GM18502 (cell line): ENCODE measurements at regions not wholly inside any gene's neighbourhood (a gene's known extent, or its start where the extent isn't known, plus 50 kb on each side); places are given as distances from the start of the nearest gene placed in this dataset.

Source experiments
- ATAC-seq: cut with Tn5 transposase; IDR thresholded peaks from one replicate; pipeline ENCODE4 v1.9.1; 2021; ENCODE audit warnings: mild to moderate bottlenecking; ENCODE audit not compliant: unreplicated experiment, poor library complexity

GRCh38 chr12:105733579-105733978, 403.1 kb downstream of the C12orf75 start:
- ATAC-seq, result no peak

- ATAC-seq, result no peak
Observed at GRCh38 chr12:105736498-105736897, 402.3 kb downstream of the NUAK1 start.

GRCh38 chr12:105738051-105738450, 400.7 kb downstream of the NUAK1 start:
- ATAC-seq, result no peak

GRCh38 chr12:105740369-105740768, 398.4 kb downstream of the NUAK1 start:
- ATAC-seq, result no peak

GRCh38 chr12:105740970-105741725, 397.6 kb downstream of the NUAK1 start:
- ATAC-seq, result no peak

GRCh38 chr12:105741786-105742566, 396.8 kb downstream of the NUAK1 start:
- ATAC-seq, result no peak

GRCh38 chr12:105742567-105742874, 396.2 kb downstream of the NUAK1 start:
- no peak for ATAC-seq

- ATAC-seq, result no peak
Observed at GRCh38 chr12:105744371-105745058, 394.2 kb downstream of the NUAK1 start.

GRCh38 chr12:105745811-105746210, 392.9 kb downstream of the NUAK1 start:
- ATAC-seq, result no peak

- no peak for ATAC-seq
Observed at GRCh38 chr12:105748806-105749600, 389.8 kb downstream of the NUAK1 start.

- no peak for ATAC-seq
Observed at GRCh38 chr12:105750096-105750495, 388.7 kb downstream of the NUAK1 start.

- no peak for ATAC-seq
Observed at GRCh38 chr12:105754313-105754712, 384.4 kb downstream of the NUAK1 start.

- no peak for ATAC-seq
Observed at GRCh38 chr12:105756961-105757360, 381.8 kb downstream of the NUAK1 start.

- ATAC-seq, result no peak
Observed at GRCh38 chr12:105759149-105759548, 379.6 kb downstream of the NUAK1 start.

- ATAC-seq, result no peak
Observed at GRCh38 chr12:105761075-105761474, 377.7 kb downstream of the NUAK1 start.

GRCh38 chr12:105764216-105764835, 374.4 kb downstream of the NUAK1 start:
- ATAC-seq, result no peak

- peak; percentile 60 for ATAC-seq
Observed at GRCh38 chr12:105765053-105766014, 373.4 kb downstream of the NUAK1 start.

- no peak for ATAC-seq
Observed at GRCh38 chr12:105766029-105766428, 372.7 kb downstream of the NUAK1 start.

GRCh38 chr12:105769486-105769885, 369.3 kb downstream of the NUAK1 start:
- no peak for ATAC-seq
